ENCODE measurements at regions not wholly inside any gene's neighbourhood (a gene's known extent, or its start where the extent isn't known, plus 50 kb on each side); places are given as distances from the start of the nearest gene placed in this dataset.

DNA sequence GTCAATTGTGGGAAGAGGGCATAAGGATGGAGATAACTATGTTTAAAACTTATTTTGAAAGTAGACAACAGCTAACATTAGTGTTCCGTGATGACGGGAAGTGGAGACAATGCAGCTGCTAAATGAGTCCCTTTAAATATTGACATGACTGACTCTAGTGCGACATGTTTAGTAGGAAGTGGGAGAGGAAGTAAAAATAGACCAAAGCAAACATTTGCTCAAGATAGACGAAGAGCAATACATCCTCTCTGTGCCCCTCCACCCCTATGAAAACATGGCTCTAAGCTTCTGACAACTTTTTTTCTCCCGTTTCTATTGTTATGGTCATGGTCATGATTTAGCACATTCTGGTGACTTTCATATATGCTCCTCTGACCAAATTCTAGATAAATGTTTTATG is 60.0 kb upstream of the HMCN1 start:
- Histone ChIP-seq H2AFZ (ENCODE audit: low read depth, low read length) (peak overlapping the region; percentile 75), H3K79me2 (ENCODE audit: control insufficient read depth, insufficient read depth, low read length) (no peaks in the 10 kb centered on the region), H3K9me1 (replicated peaks; ENCODE audit: control insufficient read depth, extremely low read depth, insufficient read depth, low read length) (no peaks in the 10 kb centered on the region), H3K36me3 (ENCODE audit: control insufficient read depth in 2 of 2, extremely low read depth in 1 of 2, insufficient read depth in 2 of 2, low read length in 2 of 2) (no peaks in the 10 kb centered on the region), H3K4me2 (ENCODE audit: insufficient read depth, low read length) (peak overlapping the region; percentile 37), H3K9ac (replicated peaks; ENCODE audit: extremely low read depth, insufficient read depth, low read length) (no peak overlapping the region), H3K27me3 (ENCODE audit: control insufficient read depth in 2 of 2, insufficient read depth in 2 of 2, low read length in 2 of 2) (no peaks in the 10 kb centered on the region), H3K9me3 (replicated peaks; ENCODE audit: control insufficient read depth, insufficient read depth, low read length) (no peaks in the 10 kb centered on the region), H3K4me3 (replicated peaks in 1 of 3; ENCODE audit: insufficient read depth in 1 of 3, low read depth in 1 of 3, low read length in 3 of 3) (peak overlapping the region in 1 of 3 experiments; percentile 21), H4K20me1 (replicated peaks; ENCODE audit: control insufficient read depth, extremely low read depth, insufficient read depth, low read length) (no peaks in the 10 kb centered on the region), H3K4me1 (ENCODE audit: control insufficient read depth, extremely low read depth, insufficient read depth, low read length) (peaks cover 22% of the 10 kb centered on the region), H3K27ac (ENCODE audit: insufficient read depth, low read depth, low read length) (peak overlapping the region; percentile 0)
- peak; percentile 82 for FAIRE-seq
- BruUV-seq (replicated peaks) = no TSS peak
- peak; percentile 74 for DNase-seq (ENCODE audit: low read depth, low spot score)
- ChIA-PET POLR2A (no interaction called here), CTCF (interaction anchor here (0.7 to 1.4 kb wide), 6 partner anchors 8 to 1011 kb away, joined by 3 to 9 read pairs (median 4); no protein-coding TSS in a partner anchor)
- TF ChIP-seq CTCF (IDR thresholded peaks at IDR 0.05; ENCODE audit: extremely low read depth in 1 of 2, insufficient read depth in 1 of 2, low read depth in 1 of 2, low read length in 2 of 2) (no peak), POLR2A (IDR thresholded peaks at IDR 0.05; ENCODE audit: low read depth, low read length) (no peak), POLR2AphosphoS5 (IDR thresholded peaks at IDR 0.05; ENCODE audit: insufficient read depth, low read depth, low read length) (peak; percentile 48), FOS (IDR thresholded peaks at IDR 0.05; ENCODE audit: borderline replicate concordance, insufficient read depth, low read length) (no peak), EZH2 (IDR thresholded peaks at IDR 0.05; ENCODE audit: borderline replicate concordance, low read depth, low read length, severe bottlenecking) (no peak), GATA2 (IDR thresholded peaks at IDR 0.05; ENCODE audit: insufficient read depth, insufficient read length, low read depth, low read length) (no peak), MAX (IDR thresholded peaks at IDR 0.05; ENCODE audit: insufficient read depth, insufficient read length) (no peak)
- dilution Hi-C loops (cut with MboI; ENCODE audit: extremely low pct_ligation_motif_present, low sequenced_read_pairs) = no loop called here
- intact Hi-C loops (cut with micrococcal nuclease) = loop anchor here (1.0 to 5.0 kb wide), 4 partner anchors 27 to 517 kb away; partner anchors contain the start of genes IVNS1ABP, SWT1 and TRMT1L

All from endothelial cell of umbilical vein (primary cell).